ENCODE measurements at regions not wholly inside any gene's neighbourhood (a gene's known extent, or its start where the extent isn't known, plus 50 kb on each side); places are given as distances from the start of the nearest gene placed in this dataset.
A peak's percentile ranks its signal among the peaks of the same experiment; 100 is the strongest.

GRCh38 chr11:81756864-81757595 is 976.6 kb downstream of the FAM181B start:
- no peak overlapping the region for H2BK15ac ChIP-seq (ENCODE audit: low read depth, poor library complexity, severe bottlenecking)
- no peak overlapping the region for H3K4me3 ChIP-seq (ENCODE audit: insufficient read depth in 1 of 2, low read depth in 1 of 2, low read length in 2 of 2)
- no peak overlapping the region for H4K8ac ChIP-seq (ENCODE audit: low read length)
- H3K27me3 ChIP-seq (ENCODE audit: control insufficient read depth in 1 of 2, insufficient read depth in 1 of 2, low read length in 2 of 2), result no peaks in the 10 kb centered on the region
- no peak overlapping the region for H3K23ac ChIP-seq (ENCODE audit: low read length in 2 of 2)
- peaks cover 2% of the 10 kb centered on the region for H3K9me3 ChIP-seq (ENCODE audit: control insufficient read depth, low read length)
- no peak overlapping the region for H3K4ac ChIP-seq (ENCODE audit: low read depth in 1 of 2, low read length in 2 of 2)
- H3K18ac ChIP-seq (ENCODE audit: low read depth in 1 of 2, low read length in 2 of 2), result no peak overlapping the region
- no peak overlapping the region for H3K27ac ChIP-seq (ENCODE audit: low read length, poor library complexity, severe bottlenecking)
- no peaks in the 10 kb centered on the region for H3K4me1 ChIP-seq (ENCODE audit: control insufficient read depth, insufficient read depth, low read depth, low read length)
- no peak overlapping the region for H4K91ac ChIP-seq (ENCODE audit: low read length)
- H2BK12ac ChIP-seq (ENCODE audit: low read length in 2 of 2), result no peak overlapping the region
- no peak overlapping the region for H2AFZ ChIP-seq (ENCODE audit: low read depth, low read length)
- no peak overlapping the region for H3K14ac ChIP-seq (ENCODE audit: low read length in 2 of 2)
- no peaks in the 10 kb centered on the region for H3K79me1 ChIP-seq (replicated peaks; ENCODE audit: low read length, poor library complexity, severe bottlenecking)
- no peaks in the 10 kb centered on the region for H3K36me3 ChIP-seq (ENCODE audit: control insufficient read depth in 1 of 2, insufficient read depth in 2 of 2, low read depth in 1 of 2, low read length in 2 of 2)
- no peak for DNase-seq
- no peak overlapping the region for H2BK5ac ChIP-seq (ENCODE audit: low read depth, low read length, poor library complexity, severe bottlenecking)
- H3K4me2 ChIP-seq (ENCODE audit: low read length, poor library complexity, severe bottlenecking), result no peak overlapping the region
- H2AK5ac ChIP-seq (ENCODE audit: low read length, severe bottlenecking), result no peak overlapping the region
- H2BK120ac ChIP-seq (ENCODE audit: low read depth, low read length), result no peak overlapping the region
- 70% methylated on average over 1 of the region's 1 CpG for WGBS
- no peak overlapping the region for H3K9ac ChIP-seq (ENCODE audit: low read length)

- Histone ChIP-seq H3K36me3 (ENCODE audit: control insufficient read depth in 1 of 2, insufficient read depth in 2 of 2, low read depth in 1 of 2, low read length in 2 of 2) (no peaks in the 10 kb centered on the region), H3K4me1 (ENCODE audit: control insufficient read depth, insufficient read depth, low read depth, low read length) (no peaks in the 10 kb centered on the region), H3K79me1 (replicated peaks; ENCODE audit: low read length, poor library complexity, severe bottlenecking) (no peaks in the 10 kb centered on the region), H4K8ac (ENCODE audit: low read length) (no peak overlapping the region), H2BK5ac (ENCODE audit: low read depth, low read length, poor library complexity, severe bottlenecking) (no peak overlapping the region), H2BK15ac (ENCODE audit: low read depth, poor library complexity, severe bottlenecking) (no peak overlapping the region), H4K91ac (ENCODE audit: low read length) (no peak overlapping the region), H2AFZ (ENCODE audit: low read depth, low read length) (no peak overlapping the region), H2BK12ac (ENCODE audit: low read length in 2 of 2) (no peak overlapping the region), H3K27me3 (ENCODE audit: control insufficient read depth in 1 of 2, insufficient read depth in 1 of 2, low read length in 2 of 2) (no peaks in the 10 kb centered on the region), H3K23ac (ENCODE audit: low read length in 2 of 2) (no peak overlapping the region), H3K9ac (ENCODE audit: low read length) (no peak overlapping the region), H3K4ac (ENCODE audit: low read depth in 1 of 2, low read length in 2 of 2) (no peak overlapping the region), H3K27ac (ENCODE audit: low read length, poor library complexity, severe bottlenecking) (no peak overlapping the region), H3K18ac (ENCODE audit: low read depth in 1 of 2, low read length in 2 of 2) (no peak overlapping the region), H3K4me2 (ENCODE audit: low read length, poor library complexity, severe bottlenecking) (no peak overlapping the region), H3K9me3 (ENCODE audit: control insufficient read depth, low read length) (no peaks in the 10 kb centered on the region), H2BK120ac (ENCODE audit: low read depth, low read length) (no peak overlapping the region), H3K4me3 (ENCODE audit: insufficient read depth in 1 of 2, low read depth in 1 of 2, low read length in 2 of 2) (no peak overlapping the region), H3K14ac (ENCODE audit: low read length in 2 of 2) (no peak overlapping the region), H2AK5ac (ENCODE audit: low read length, severe bottlenecking) (no peak overlapping the region)
- DNase-seq, result no peak
- WGBS, result 84% methylated on average over 2 of the region's 2 CpGs
These were observed 984.4 kb downstream of the FAM181B start for GRCh38 chr11:81749245-81749644.

DNA sequence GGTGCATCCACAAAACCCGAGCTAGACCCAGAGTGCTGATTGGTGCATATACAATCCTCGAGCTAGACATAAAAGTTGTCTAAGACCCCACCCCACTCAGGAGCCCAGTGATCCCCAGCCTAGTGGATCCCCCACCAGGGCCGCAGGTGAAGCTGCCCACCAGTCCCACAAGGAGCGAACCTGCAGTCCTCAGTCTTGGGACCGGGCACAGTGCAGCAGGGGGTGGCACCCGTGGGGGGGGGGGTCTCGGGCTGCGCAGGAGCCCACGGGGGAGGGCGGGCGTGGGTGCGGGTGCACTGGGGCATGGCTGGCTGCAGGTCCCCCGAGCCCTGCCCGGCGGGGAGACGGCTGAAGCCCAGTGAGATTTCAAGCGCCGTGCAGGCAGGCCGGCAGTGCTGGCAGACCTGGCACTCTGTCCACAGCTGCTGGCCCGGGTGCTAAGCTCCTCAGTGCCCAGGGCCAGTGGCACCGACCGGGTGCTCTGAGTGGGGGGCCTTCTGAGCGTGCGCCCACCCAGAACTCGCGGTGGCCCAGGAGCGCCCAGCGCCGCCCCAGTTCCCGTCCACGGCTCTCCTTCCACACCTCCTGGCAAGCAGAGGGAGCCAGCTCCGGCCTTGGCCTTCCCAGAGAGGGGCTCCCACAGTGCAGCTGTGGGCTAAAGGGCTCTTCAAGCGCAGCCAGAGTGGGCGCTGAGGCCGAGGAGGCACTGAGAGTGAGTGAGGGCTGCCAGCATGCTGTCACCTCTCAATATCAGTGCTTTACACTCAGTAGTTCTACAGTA is 989.1 kb downstream of the FAM181B start:
- 90% methylated on average over 32 of the region's 35 CpGs for WGBS
- H3K14ac ChIP-seq (ENCODE audit: low read length in 2 of 2), result no peak overlapping the region
- no peaks in the 10 kb centered on the region for H3K4me1 ChIP-seq (ENCODE audit: control insufficient read depth, insufficient read depth, low read depth, low read length)
- no peaks in the 10 kb centered on the region for H3K9me3 ChIP-seq (ENCODE audit: control insufficient read depth, low read length)
- DNase-seq, result no peak
- H4K91ac ChIP-seq (ENCODE audit: low read length), result no peak overlapping the region
- no peak overlapping the region for H2BK15ac ChIP-seq (ENCODE audit: low read depth, poor library complexity, severe bottlenecking)
- no peak overlapping the region for H2AFZ ChIP-seq (ENCODE audit: low read depth, low read length)
- no peak overlapping the region for H2AK5ac ChIP-seq (ENCODE audit: low read length, severe bottlenecking)
- no peak overlapping the region for H3K18ac ChIP-seq (ENCODE audit: low read depth in 1 of 2, low read length in 2 of 2)
- no peak overlapping the region for H2BK120ac ChIP-seq (ENCODE audit: low read depth, low read length)
- H3K4me2 ChIP-seq (ENCODE audit: low read length, poor library complexity, severe bottlenecking), result no peak overlapping the region
- H3K4me3 ChIP-seq (ENCODE audit: insufficient read depth in 1 of 2, low read depth in 1 of 2, low read length in 2 of 2), result no peak overlapping the region
- H3K27ac ChIP-seq (ENCODE audit: low read length, poor library complexity, severe bottlenecking), result no peak overlapping the region
- no peaks in the 10 kb centered on the region for H3K27me3 ChIP-seq (ENCODE audit: control insufficient read depth in 1 of 2, insufficient read depth in 1 of 2, low read length in 2 of 2)
- H3K23ac ChIP-seq (ENCODE audit: low read length in 2 of 2), result no peak overlapping the region
- no peaks in the 10 kb centered on the region for H3K79me1 ChIP-seq (replicated peaks; ENCODE audit: low read length, poor library complexity, severe bottlenecking)
- no peak overlapping the region for H4K8ac ChIP-seq (ENCODE audit: low read length)
- H3K4ac ChIP-seq (ENCODE audit: low read depth in 1 of 2, low read length in 2 of 2), result no peak overlapping the region
- H2BK12ac ChIP-seq (ENCODE audit: low read length in 2 of 2), result no peak overlapping the region
- no peak overlapping the region for H2BK5ac ChIP-seq (ENCODE audit: low read depth, low read length, poor library complexity, severe bottlenecking)
- no peak overlapping the region for H3K9ac ChIP-seq (ENCODE audit: low read length)
- no peaks in the 10 kb centered on the region for H3K36me3 ChIP-seq (ENCODE audit: control insufficient read depth in 1 of 2, insufficient read depth in 2 of 2, low read depth in 1 of 2, low read length in 2 of 2)

GRCh38 chr11:81725701-81726100 is 1008.0 kb downstream of the FAM181B start:
- Histone ChIP-seq H3K27ac (ENCODE audit: low read length, poor library complexity, severe bottlenecking) (no peak overlapping the region), H3K14ac (ENCODE audit: low read length in 2 of 2) (no peak overlapping the region), H2BK5ac (ENCODE audit: low read depth, low read length, poor library complexity, severe bottlenecking) (no peak overlapping the region), H4K91ac (ENCODE audit: low read length) (no peak overlapping the region), H3K23ac (ENCODE audit: low read length in 2 of 2) (no peak overlapping the region), H3K79me1 (replicated peaks; ENCODE audit: low read length, poor library complexity, severe bottlenecking) (no peaks in the 10 kb centered on the region), H2BK15ac (ENCODE audit: low read depth, poor library complexity, severe bottlenecking) (no peak overlapping the region), H2BK12ac (ENCODE audit: low read length in 2 of 2) (no peak overlapping the region), H4K8ac (ENCODE audit: low read length) (no peak overlapping the region), H2AK5ac (ENCODE audit: low read length, severe bottlenecking) (no peak overlapping the region), H3K9ac (ENCODE audit: low read length) (no peak overlapping the region), H3K9me3 (ENCODE audit: control insufficient read depth, low read length) (peaks cover 41% of the 10 kb centered on the region), H3K27me3 (ENCODE audit: control insufficient read depth in 1 of 2, insufficient read depth in 1 of 2, low read length in 2 of 2) (no peaks in the 10 kb centered on the region), H2BK120ac (ENCODE audit: low read depth, low read length) (no peak overlapping the region), H3K36me3 (ENCODE audit: control insufficient read depth in 1 of 2, insufficient read depth in 2 of 2, low read depth in 1 of 2, low read length in 2 of 2) (no peaks in the 10 kb centered on the region), H3K4me2 (ENCODE audit: low read length, poor library complexity, severe bottlenecking) (no peak overlapping the region), H3K4me3 (ENCODE audit: insufficient read depth in 1 of 2, low read depth in 1 of 2, low read length in 2 of 2) (no peak overlapping the region), H3K4me1 (ENCODE audit: control insufficient read depth, insufficient read depth, low read depth, low read length) (no peaks in the 10 kb centered on the region), H3K18ac (ENCODE audit: low read depth in 1 of 2, low read length in 2 of 2) (no peak overlapping the region), H2AFZ (ENCODE audit: low read depth, low read length) (no peak overlapping the region), H3K4ac (ENCODE audit: low read depth in 1 of 2, low read length in 2 of 2) (no peak overlapping the region)
- peak; percentile 6 for DNase-seq
- no CpG with 5 or more reads among the region's 3 CpGs for WGBS
